Progenitor cell of endocrine pancreas (in vitro differentiated cells): ENCODE measurements at regions not wholly inside any gene's neighbourhood (a gene's known extent, or its start where the extent isn't known, plus 50 kb on each side); places are given as distances from the start of the nearest gene placed in this dataset.

Source experiments
- DNase-seq: peaks from one replicate; pipeline ENCODE4 v3.0.0; 2021; ENCODE audit warnings: low spot score; ENCODE audit not compliant: unreplicated experiment
- H3K27ac Mint-ChIP-seq: 2 replicates; pipeline ENCODE4 v1.8.0; 2021; ENCODE audit warnings: mild to moderate bottlenecking, moderate library complexity, mixed read lengths
- H3K27me3 Mint-ChIP-seq: 2 replicates; pipeline ENCODE4 v1.8.0; 2021; ENCODE audit warnings: mixed read lengths
- H3K36me3 Mint-ChIP-seq: 2 replicates; pipeline ENCODE4 v1.8.0; 2022; ENCODE audit warnings: mixed read lengths; ENCODE audit not compliant: insufficient read depth
- H3K4me1 Mint-ChIP-seq: 2 replicates; pipeline ENCODE4 v1.8.0; 2021; ENCODE audit warnings: low read depth, mixed read lengths
- H3K4me3 Mint-ChIP-seq: 2 replicates; pipeline ENCODE4 v1.8.0; 2021; ENCODE audit warnings: low read depth, mild to moderate bottlenecking, moderate library complexity, mixed read lengths
- H3K9me3 Mint-ChIP-seq: 2 replicates; pipeline ENCODE4 v1.8.0; 2021; ENCODE audit warnings: low read depth, mixed read lengths
- TF ChIP-seq, protein P1 (sequence below): fragments of 200-600 bp; sonication (generic); IDR thresholded peaks from one replicate; pipeline ENCODE4 v1.5.0; 2021; ENCODE audit warnings: antibody characterized with exemption, mild to moderate bottlenecking; ENCODE audit not compliant: unreplicated experiment

DNA sequence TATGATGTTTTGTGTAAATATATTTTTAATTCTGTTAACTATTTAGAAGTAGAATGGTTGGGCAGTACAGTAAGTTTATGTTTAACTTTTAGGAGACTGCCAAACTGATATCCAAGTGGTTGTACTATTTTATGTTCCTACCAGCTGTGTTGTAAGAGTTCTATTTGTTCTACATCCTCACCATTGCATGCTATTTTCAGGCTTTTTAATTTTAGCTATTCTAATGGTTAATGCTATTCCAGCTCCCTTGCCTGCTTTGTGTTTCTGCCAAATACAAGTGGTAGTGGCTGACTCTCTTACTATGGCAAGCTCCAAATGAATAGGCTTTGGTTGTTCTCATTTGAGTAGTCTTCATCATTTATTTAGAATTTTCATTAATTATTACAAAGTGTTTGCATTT, 476.4 kb downstream of the KIF4B start:
- Mint-ChIP-seq H3K9me3 (peaks cover 6% of the 10 kb centered on the region), H3K27ac (no peak overlapping the region)

DNA sequence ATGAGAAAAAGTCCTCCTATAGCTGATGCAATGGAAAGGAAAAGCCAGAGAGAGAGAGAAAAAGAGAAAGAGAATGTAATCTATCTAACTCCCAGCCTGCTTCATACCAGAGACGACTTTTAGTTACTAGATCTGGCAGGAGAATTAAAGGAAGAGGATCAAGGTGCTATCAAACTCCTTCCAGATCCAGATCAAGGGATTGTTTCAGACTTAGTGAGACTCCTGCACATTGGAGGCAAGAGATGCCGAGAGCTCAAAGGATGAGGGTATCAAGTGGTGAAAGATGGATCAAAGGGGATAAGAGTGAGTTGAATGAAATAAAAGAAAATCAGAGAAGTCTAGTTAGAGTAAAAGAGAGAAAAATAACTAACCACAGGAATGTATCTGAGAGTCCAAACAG, 478.6 kb downstream of the KIF4B start:
- DNase-seq: no peak
- peaks cover 6% of the 10 kb centered on the region for H3K9me3 Mint-ChIP-seq
- H3K4me3 Mint-ChIP-seq: no peak overlapping the region
- TF ChIP-seq, protein P1, sequence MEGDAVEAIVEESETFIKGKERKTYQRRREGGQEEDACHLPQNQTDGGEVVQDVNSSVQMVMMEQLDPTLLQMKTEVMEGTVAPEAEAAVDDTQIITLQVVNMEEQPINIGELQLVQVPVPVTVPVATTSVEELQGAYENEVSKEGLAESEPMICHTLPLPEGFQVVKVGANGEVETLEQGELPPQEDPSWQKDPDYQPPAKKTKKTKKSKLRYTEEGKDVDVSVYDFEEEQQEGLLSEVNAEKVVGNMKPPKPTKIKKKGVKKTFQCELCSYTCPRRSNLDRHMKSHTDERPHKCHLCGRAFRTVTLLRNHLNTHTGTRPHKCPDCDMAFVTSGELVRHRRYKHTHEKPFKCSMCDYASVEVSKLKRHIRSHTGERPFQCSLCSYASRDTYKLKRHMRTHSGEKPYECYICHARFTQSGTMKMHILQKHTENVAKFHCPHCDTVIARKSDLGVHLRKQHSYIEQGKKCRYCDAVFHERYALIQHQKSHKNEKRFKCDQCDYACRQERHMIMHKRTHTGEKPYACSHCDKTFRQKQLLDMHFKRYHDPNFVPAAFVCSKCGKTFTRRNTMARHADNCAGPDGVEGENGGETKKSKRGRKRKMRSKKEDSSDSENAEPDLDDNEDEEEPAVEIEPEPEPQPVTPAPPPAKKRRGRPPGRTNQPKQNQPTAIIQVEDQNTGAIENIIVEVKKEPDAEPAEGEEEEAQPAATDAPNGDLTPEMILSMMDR: no peak
- H3K27ac Mint-ChIP-seq: no peak overlapping the region
- peaks cover 3% of the 10 kb centered on the region for H3K36me3 Mint-ChIP-seq
- H3K27me3 Mint-ChIP-seq: no peaks in the 10 kb centered on the region
- H3K4me1 Mint-ChIP-seq: no peaks in the 10 kb centered on the region

More for the DNA sequence above, 476.4 kb downstream of the KIF4B start:
- H3K4me3 Mint-ChIP-seq: no peak overlapping the region
- H3K36me3 Mint-ChIP-seq: peaks cover 3% of the 10 kb centered on the region
- no peaks in the 10 kb centered on the region for H3K4me1 Mint-ChIP-seq
- H3K27me3 Mint-ChIP-seq: no peaks in the 10 kb centered on the region
- no peak for DNase-seq
- TF ChIP-seq, protein P1: no peak

DNA sequence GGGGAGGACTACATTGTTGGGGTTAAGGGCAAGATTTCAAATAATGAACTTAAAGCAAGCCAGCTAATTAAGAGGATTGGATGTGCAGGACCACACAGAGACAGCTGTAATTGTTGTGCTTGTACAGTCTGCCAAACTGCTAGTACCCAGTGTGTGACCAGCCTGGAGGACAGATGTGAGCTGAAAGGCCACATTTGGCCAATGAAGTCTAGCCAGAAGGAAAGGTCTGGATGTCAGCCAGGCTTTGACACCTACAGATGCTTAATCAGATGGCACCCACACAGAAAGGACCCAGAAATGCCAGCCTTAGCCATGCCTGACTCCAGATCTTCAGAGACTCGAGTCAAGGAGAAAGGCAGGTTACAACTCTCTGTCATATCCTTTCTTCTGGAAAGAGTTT, 491.1 kb downstream of the KIF4B start:
- no peaks in the 10 kb centered on the region for H3K27me3 Mint-ChIP-seq
- H3K9me3 Mint-ChIP-seq: no peaks in the 10 kb centered on the region
- DNase-seq: no peak
- H3K36me3 Mint-ChIP-seq: no peaks in the 10 kb centered on the region
- no peak overlapping the region for H3K4me3 Mint-ChIP-seq
- H3K4me1 Mint-ChIP-seq: no peaks in the 10 kb centered on the region
- TF ChIP-seq, protein P1: no peak
- H3K27ac Mint-ChIP-seq: no peak overlapping the region

DNA sequence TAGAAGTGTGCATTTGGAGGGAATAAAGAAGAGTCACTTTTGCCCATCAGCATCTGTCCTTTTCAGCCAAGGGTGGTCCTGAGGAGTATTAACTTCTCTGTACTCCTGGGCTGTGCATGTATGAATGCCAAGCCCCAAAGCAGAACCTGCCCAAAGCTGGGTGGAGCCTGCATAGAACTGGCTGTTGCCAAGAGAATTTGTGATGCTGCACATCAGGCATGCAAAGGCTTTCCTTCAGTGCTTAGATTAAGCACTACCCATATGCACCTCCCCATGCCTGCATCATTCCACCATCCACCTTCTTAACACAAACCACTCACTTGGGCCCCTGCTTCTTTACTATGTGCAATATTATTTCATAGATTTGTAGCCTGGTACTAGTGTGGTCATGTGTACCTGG, 493.8 kb downstream of the KIF4B start:
- no peaks in the 10 kb centered on the region for H3K9me3 Mint-ChIP-seq
- TF ChIP-seq, protein P1: no peak
- no peak for DNase-seq
- no peak overlapping the region for H3K27ac Mint-ChIP-seq
- no peaks in the 10 kb centered on the region for H3K36me3 Mint-ChIP-seq
- peaks cover 1% of the 10 kb centered on the region for H3K4me1 Mint-ChIP-seq
- H3K4me3 Mint-ChIP-seq: no peak overlapping the region
- no peaks in the 10 kb centered on the region for H3K27me3 Mint-ChIP-seq

DNA sequence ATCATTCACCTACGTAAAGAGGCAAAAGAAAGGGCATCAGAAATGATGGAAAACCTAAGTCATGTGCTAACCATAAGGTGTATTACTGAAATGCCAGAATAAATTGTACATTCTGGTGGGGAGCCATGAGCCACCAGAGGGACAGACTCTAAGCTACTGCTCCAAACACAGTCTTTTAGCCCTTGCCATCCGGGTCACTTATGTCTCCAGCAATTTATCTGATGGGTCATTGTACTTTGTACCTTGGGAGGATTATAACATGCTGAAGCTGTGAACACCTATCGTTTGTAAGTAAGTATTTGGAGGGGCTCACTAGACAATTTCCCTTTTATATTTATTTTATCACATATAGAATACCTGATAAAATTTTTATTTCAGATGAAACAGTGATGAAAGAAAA, 495.1 kb downstream of the KIF4B start:
- Mint-ChIP-seq H3K4me3 (no peak overlapping the region), H3K36me3 (no peaks in the 10 kb centered on the region), H3K9me3 (no peaks in the 10 kb centered on the region), H3K27me3 (no peaks in the 10 kb centered on the region), H3K27ac (no peak overlapping the region), H3K4me1 (peaks cover 1% of the 10 kb centered on the region)
- TF ChIP-seq, protein P1: no peak
- no peak for DNase-seq
